K562 (cell line): ENCODE measurements at regions not wholly inside any gene's neighbourhood (a gene's known extent, or its start where the extent isn't known, plus 50 kb on each side); places are given as distances from the start of the nearest gene placed in this dataset.

Experiments used
- ATAC-seq: fragments of 200-7000 bp; cut with Tn5 transposase; 3 replicates; pipeline ENCODE4 v1.9.1; 2020; ENCODE audit warnings: moderate library complexity
- BruUV-seq: library from RNA; stranded (reverse); fragments of 400-500 nt; replicated peaks from 2 replicates; lab custom pipeline; 2021; lab: Mats Ljungman, UMichigan
- CTCF ChIA-PET: fragments of 300-600 bp; formaldehyde crosslinking; extraction: SDS; loops from one replicate; lab custom pipeline; 2021; ENCODE audit warnings: low intra/inter-chr PET ratio; lab: Yijun Ruan, JAX
- POLR2A ChIA-PET: fragments of 300-600, 350-650 bp; sonication (Branson Sonifier 250); formaldehyde crosslinking; extraction: SDS; loops from one replicate; lab custom pipeline; 2021; ENCODE audit warnings: antibody characterized with exemption, inconsistent platforms; lab: Yijun Ruan, JAX
- DNase-seq, 4 experiments: peaks; one replicate each; pipeline versions ENCODE4 v3.0.0 to v3.0.0-alpha.2; 2011 to 2018; ENCODE audit warnings: low spot score in 3 of 4, mixed read lengths in 3 of 4; ENCODE audit errors: extremely low read depth in 1 of 4
- FAIRE-seq: peaks from 2 replicates; lab custom pipeline; 2011; peaks lifted over from hg19 to GRCh38; lab: Jason Lieb, UNC
- H2AFZ ChIP-seq: 2 replicates; pipeline ENCODE4 v1.6.0; 2011; ENCODE audit warnings: low read depth, low read length, control low read depth, inconsistent platforms
- H3K27ac ChIP-seq: fragments of 200-600 bp; 3 replicates; pipeline ENCODE4 v1.8.0; 2011; ENCODE audit warnings: low read depth, mild to moderate bottlenecking, control low read depth, inconsistent platforms, low read length, moderate library complexity, mixed read lengths; ENCODE audit errors: extremely low read depth
- H3K27me3 ChIP-seq, 2 experiments: fragments of 300-600 bp in 1 of 2; 2 replicates in 1 of 2; 3 replicates in 1 of 2; pipeline versions ENCODE4 v1.6.0 to v1.8.0; 2011; ENCODE audit warnings: inconsistent platforms in 2 of 2, low read length in 2 of 2, mild to moderate bottlenecking in 1 of 2, mixed read lengths in 1 of 2, moderate library complexity in 1 of 2; ENCODE audit not compliant: control insufficient read depth in 2 of 2, insufficient read depth in 2 of 2
- H3K36me3 ChIP-seq: fragments of 300-600 bp; 3 replicates; pipeline ENCODE4 v1.8.0; 2011; ENCODE audit warnings: mild to moderate bottlenecking, low read length, inconsistent platforms; ENCODE audit not compliant: control insufficient read depth, insufficient read depth
- H3K4me1 ChIP-seq, 2 experiments: fragments of 200-600 bp in 1 of 2; replicated peaks in 1 of 2; 2 replicates in 1 of 2; 3 replicates in 1 of 2; pipeline versions ENCODE4 v1.5.1 to v1.8.0; 2011; ENCODE audit warnings: inconsistent platforms in 2 of 2, low read length in 2 of 2, mild to moderate bottlenecking in 1 of 2, mixed read lengths in 1 of 2, moderate library complexity in 1 of 2; ENCODE audit not compliant: control insufficient read depth in 2 of 2, insufficient read depth in 2 of 2
- H3K4me2 ChIP-seq: 2 replicates; pipeline ENCODE4 v1.6.1; 2011; ENCODE audit warnings: low read length, control low read depth, inconsistent platforms, mixed read lengths; ENCODE audit not compliant: insufficient read depth
- H3K4me3 ChIP-seq: fragments of 200-600 bp; sonication (generic), shearing (Covaris generic); 2 replicates; pipeline ENCODE4 v1.5.1; 2016; ENCODE audit warnings: control low read depth, inconsistent platforms
- H3K79me2 ChIP-seq: fragments of 200-600 bp; 3 replicates; pipeline ENCODE4 v1.8.0; 2011; ENCODE audit warnings: low read length, inconsistent platforms; ENCODE audit not compliant: control insufficient read depth, insufficient read depth
- H3K9ac ChIP-seq, 2 experiments: 2 replicates each; pipeline versions ENCODE4 v1.6.0 to v1.6.1; 2011; ENCODE audit warnings: low read depth in 2 of 2, low read length in 2 of 2, control low read depth in 1 of 2, inconsistent platforms in 1 of 2, mild to moderate bottlenecking in 1 of 2, mixed read lengths in 1 of 2; ENCODE audit not compliant: insufficient read depth in 1 of 2
- H3K9me1 ChIP-seq: one replicate; pipeline ENCODE4 v1.6.0; 2011; ENCODE audit warnings: inconsistent platforms, mild to moderate bottlenecking, low read length, moderate library complexity; ENCODE audit not compliant: control insufficient read depth, insufficient read depth
- H3K9me3 ChIP-seq: replicated peaks from 2 replicates; pipeline ENCODE4 v1.5.1; 2011; ENCODE audit warnings: low read depth, low read length, inconsistent platforms; ENCODE audit not compliant: control insufficient read depth, insufficient read depth
- H4K20me1 ChIP-seq: replicated peaks from 2 replicates; pipeline ENCODE4 v1.6.1; 2011; ENCODE audit warnings: low read length, inconsistent platforms, mixed read lengths; ENCODE audit not compliant: control insufficient read depth, insufficient read depth
- CHAMP1 ChIP-seq: fragments of 450-650 bp; IDR thresholded peaks from 2 replicates; pipeline ENCODE4 v1.6.1; 2016; ENCODE audit warnings: mild to moderate bottlenecking
- GABPB2 ChIP-seq: fragments of 250-450 bp; sonication (Bioruptor Pico); conservative IDR thresholded peaks from 2 replicates; pipeline ENCODE4 v1.5.1; 2021; ENCODE audit warnings: mild to moderate bottlenecking
- HDAC3 ChIP-seq: fragments of 450-650 bp; IDR thresholded peaks from 2 replicates; pipeline ENCODE4 v1.6.1; 2018; ENCODE audit warnings: borderline replicate concordance, mild to moderate bottlenecking, moderate library complexity; ENCODE audit not compliant: partially characterized antibody
- ZNF584 ChIP-seq: fragments of 200-800 bp; sonication (Bioruptor generic); IDR thresholded peaks from 2 replicates; pipeline ENCODE4 v1.6.1; 2016; ENCODE audit warnings: low read depth, mild to moderate bottlenecking, missing genetic modification characterization, missing compliant biosample characterization
- ZNF592 ChIP-seq: fragments of 450-650 bp; IDR thresholded peaks from 2 replicates; pipeline ENCODE4 v1.6.1; 2017; ENCODE audit warnings: antibody characterized with exemption, mild to moderate bottlenecking
- ZNF644 ChIP-seq: fragments of 200-800 bp; sonication (Bioruptor generic); IDR thresholded peaks from 2 replicates; pipeline ENCODE4 v1.6.1; 2016; ENCODE audit warnings: low read depth, missing genetic modification characterization, missing compliant biosample characterization
- whole genome bisulfite sequencing: fragments of 100-300 bp; shearing (Covaris generic); methylation state at CpG from one replicate; pipeline ENCODE4 v1.1.6; 2016; ENCODE audit warnings: low coverage, mixed read lengths; ENCODE audit not compliant: insufficient coverage; ENCODE audit errors: missing lambda C conversion rate; 5-methylcytosine and 5-hydroxymethylcytosine counted together
- in situ Hi-C: fragments of 300-500 bp; cut with MboI; formaldehyde crosslinking; loops from 4 replicates; pipeline ENCODE4 v1.15.0; 2018; ENCODE audit warnings: inconsistent platforms, mixed read lengths
- intact Hi-C: fragments of 100-400 bp; cut with micrococcal nuclease; formaldehyde crosslinking; loops from 2 replicates; pipeline ENCODE4 v1.14.2; 2022

GRCh38 chr13:50668049-50668448 is 175.4 kb downstream of the DLEU7 start:
- ATAC-seq (no peak), DNase-seq (no peak), FAIRE-seq (no peak)
- in situ Hi-C loops, result no loop called here
- H3K27ac ChIP-seq, result no peak overlapping the region
- BruUV-seq, result no TSS peak
- ChIA-PET CTCF (no interaction called here), POLR2A (no interaction called here)
- no peaks in the 10 kb centered on the region for H3K36me3 ChIP-seq
- no peak overlapping the region for H2AFZ ChIP-seq
- H3K9ac ChIP-seq, result no peak overlapping the region
- H3K27me3 ChIP-seq, result no peaks in the 10 kb centered on the region
- H3K4me2 ChIP-seq, result no peak overlapping the region
- 20% methylated on average over 6 of the region's 6 CpGs for WGBS
- no peaks in the 10 kb centered on the region for H3K79me2 ChIP-seq
- no peak overlapping the region for H3K4me3 ChIP-seq
- no peaks in the 10 kb centered on the region for H4K20me1 ChIP-seq
- intact Hi-C loops, result no loop called here
- H3K9me1 ChIP-seq, result no peaks in the 10 kb centered on the region
- no peaks in the 10 kb centered on the region for H3K4me1 ChIP-seq
- no peaks in the 10 kb centered on the region for H3K9me3 ChIP-seq
- TF ChIP-seq CHAMP1 (no peak), ZNF592 (no peak), GABPB2 (CRISPR knock-in tag) (no peak), ZNF644 (tag) (no peak), HDAC3 (no peak), ZNF584 (CRISPR knock-in tag) (no peak)
